ENCODE measurements at regions not wholly inside any gene's neighbourhood (a gene's known extent, or its start where the extent isn't known, plus 50 kb on each side); places are given as distances from the start of the nearest gene placed in this dataset.

DNA sequence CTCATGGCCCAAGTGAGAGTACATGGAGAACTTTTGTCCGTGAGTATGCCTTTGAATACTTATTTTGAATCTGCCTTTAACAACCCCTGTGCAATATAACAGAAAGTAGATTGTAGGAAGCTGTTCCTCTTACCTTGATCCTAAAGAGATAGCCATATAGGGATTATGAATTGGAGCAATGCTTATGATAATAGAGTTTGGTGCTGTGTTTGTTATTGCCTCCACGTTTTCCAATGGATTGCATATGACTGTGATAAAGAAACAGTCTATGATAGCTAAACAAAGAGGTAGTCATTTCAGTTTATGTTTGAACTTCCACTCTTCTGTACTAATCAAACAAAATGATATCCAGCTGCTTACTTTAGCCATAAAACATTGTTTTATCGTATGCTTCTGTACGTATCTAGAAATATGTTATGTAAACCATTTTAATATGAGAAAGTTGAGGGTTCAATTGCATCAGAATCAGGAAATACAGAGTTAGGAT is 199.6 kb upstream of the RGMB start:
- TF ChIP-seq, protein P1, sequence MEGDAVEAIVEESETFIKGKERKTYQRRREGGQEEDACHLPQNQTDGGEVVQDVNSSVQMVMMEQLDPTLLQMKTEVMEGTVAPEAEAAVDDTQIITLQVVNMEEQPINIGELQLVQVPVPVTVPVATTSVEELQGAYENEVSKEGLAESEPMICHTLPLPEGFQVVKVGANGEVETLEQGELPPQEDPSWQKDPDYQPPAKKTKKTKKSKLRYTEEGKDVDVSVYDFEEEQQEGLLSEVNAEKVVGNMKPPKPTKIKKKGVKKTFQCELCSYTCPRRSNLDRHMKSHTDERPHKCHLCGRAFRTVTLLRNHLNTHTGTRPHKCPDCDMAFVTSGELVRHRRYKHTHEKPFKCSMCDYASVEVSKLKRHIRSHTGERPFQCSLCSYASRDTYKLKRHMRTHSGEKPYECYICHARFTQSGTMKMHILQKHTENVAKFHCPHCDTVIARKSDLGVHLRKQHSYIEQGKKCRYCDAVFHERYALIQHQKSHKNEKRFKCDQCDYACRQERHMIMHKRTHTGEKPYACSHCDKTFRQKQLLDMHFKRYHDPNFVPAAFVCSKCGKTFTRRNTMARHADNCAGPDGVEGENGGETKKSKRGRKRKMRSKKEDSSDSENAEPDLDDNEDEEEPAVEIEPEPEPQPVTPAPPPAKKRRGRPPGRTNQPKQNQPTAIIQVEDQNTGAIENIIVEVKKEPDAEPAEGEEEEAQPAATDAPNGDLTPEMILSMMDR (conservative IDR thresholded peaks at IDR 0.05; ENCODE audit: low read depth, low read length), result no peak
- H3K4me3 ChIP-seq (ENCODE audit: low read length), result no peak overlapping the region
- no peak for DNase-seq (ENCODE audit: low read depth)

- H3K4me3 ChIP-seq (ENCODE audit: low read length), result no peak overlapping the region
- DNase-seq (ENCODE audit: low read depth), result no peak
- TF ChIP-seq, protein P1 (conservative IDR thresholded peaks at IDR 0.05; ENCODE audit: low read depth, low read length), result no peak
Observed at GRCh38 chr5:98576275-98576674, 197.2 kb upstream of the RGMB start.

DNA sequence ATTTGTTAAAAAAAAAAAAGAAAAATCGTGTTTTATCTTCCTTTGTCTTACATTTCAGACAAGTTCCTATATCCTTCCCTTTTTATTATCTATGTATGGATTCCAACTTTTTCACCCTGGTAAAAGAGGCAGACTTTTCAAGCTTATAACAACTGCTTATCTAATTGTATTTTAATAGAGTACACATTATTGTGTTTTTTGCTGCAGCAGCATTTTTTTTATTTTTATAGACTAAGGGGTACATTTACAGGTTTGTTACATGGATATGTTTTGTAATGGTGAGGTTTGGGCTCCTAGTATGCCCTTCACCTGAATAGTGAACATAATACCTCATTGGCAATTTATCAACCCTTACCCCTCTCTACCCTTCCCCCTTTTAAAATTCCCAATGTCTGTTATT is 195.0 kb upstream of the RGMB start:
- TF ChIP-seq, protein P1 (conservative IDR thresholded peaks at IDR 0.05; ENCODE audit: low read depth, low read length), result no peak
- no peak overlapping the region for H3K4me3 ChIP-seq (ENCODE audit: low read length)
- DNase-seq (ENCODE audit: low read depth), result no peak

- TF ChIP-seq, protein P1 (conservative IDR thresholded peaks at IDR 0.05; ENCODE audit: low read depth, low read length), result no peak
- no peak overlapping the region for H3K4me3 ChIP-seq (ENCODE audit: low read length)
- DNase-seq (ENCODE audit: low read depth), result peak; percentile 54
Observed at GRCh38 chr5:98581112-98581997, 192.1 kb upstream of the RGMB start.

DNA sequence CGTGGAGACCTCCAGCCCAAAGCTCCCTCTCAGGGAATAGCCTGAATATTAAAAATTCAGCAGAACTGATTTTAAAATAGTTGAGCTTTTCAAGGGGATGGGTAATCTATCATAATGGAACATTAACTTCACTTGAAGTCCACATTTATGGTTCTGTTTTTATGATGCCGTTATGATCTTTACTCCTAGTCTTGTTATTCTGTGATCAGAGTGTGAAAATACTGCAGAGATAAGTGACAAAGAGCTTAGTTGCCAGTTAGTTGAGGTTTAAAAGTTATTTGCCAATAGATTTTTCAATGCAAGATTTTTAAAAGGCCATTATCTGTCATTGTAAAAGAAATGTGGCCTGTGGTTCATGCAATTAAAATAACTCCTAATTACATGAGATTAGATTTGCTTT is 189.9 kb upstream of the RGMB start:
- no peak for DNase-seq (ENCODE audit: low read depth)
- H3K4me3 ChIP-seq (ENCODE audit: low read length), result no peak overlapping the region
- TF ChIP-seq, protein P1 (conservative IDR thresholded peaks at IDR 0.05; ENCODE audit: low read depth, low read length), result no peak

DNA sequence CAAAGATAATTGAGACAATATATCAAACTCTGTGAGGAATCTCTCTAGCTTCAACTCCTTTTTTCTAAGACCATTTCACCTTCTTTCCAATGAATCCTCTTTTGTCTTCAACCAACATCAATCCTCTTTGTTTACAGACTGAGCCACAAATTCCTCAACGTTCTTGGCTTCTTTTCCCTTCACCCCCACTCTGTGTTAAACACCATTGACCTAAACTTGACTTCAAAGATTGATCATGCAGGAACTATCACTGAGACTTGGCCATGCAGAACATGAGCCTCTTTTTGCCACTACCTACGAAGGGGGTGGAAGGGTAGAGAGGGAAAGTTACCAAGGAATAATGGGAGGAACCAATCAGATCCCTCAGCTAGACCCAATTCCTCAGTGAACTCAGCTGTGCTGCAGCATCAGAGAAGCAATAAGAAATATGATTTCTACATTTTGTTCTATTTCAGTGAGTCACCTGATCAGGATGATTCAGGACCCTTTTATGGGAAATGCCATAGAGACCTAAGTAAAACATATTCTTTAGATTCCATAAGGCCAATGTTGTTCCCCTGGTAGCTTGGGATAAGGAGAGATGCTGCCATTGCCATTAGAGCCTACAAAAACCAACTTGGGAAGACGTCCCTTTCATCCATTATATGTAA is 187.7 kb upstream of the RGMB start:
- TF ChIP-seq, protein P1 (conservative IDR thresholded peaks at IDR 0.05; ENCODE audit: low read depth, low read length), result no peak
- H3K4me3 ChIP-seq (ENCODE audit: low read length), result no peak overlapping the region
- DNase-seq (ENCODE audit: low read depth), result no peak

Data from retinal pigment epithelial cell (primary cell).